ENCODE measurements at regions not wholly inside any gene's neighbourhood (a gene's known extent, or its start where the extent isn't known, plus 50 kb on each side); places are given as distances from the start of the nearest gene placed in this dataset.

- TF ChIP-seq ESRRA (IDR thresholded peaks at IDR 0.05; ENCODE audit: borderline replicate concordance, low read length) (no peak), ZC3H11A (IDR thresholded peaks at IDR 0.05) (no peak), CTCF (IDR thresholded peaks at IDR 0.05) (no peak), USF2 (IDR thresholded peaks at IDR 0.05) (no peak), PHF8 (IDR thresholded peaks at IDR 0.05; ENCODE audit: borderline replicate concordance, low read depth) (no peak), NFE2L2 (conservative IDR thresholded peaks at IDR 0.05; ENCODE audit: low read length) (no peak), POLR2A (IDR thresholded peaks at IDR 0.05; ENCODE audit: low read length) (no peak), MAX (IDR thresholded peaks at IDR 0.05) (no peak), CBX8 (IDR thresholded peaks at IDR 0.05) (no peak), FOSL2 (IDR thresholded peaks at IDR 0.05) (no peak), FOSL2 (CRISPR knock-in tag; IDR thresholded peaks at IDR 0.05) (no peak), MYC (IDR thresholded peaks at IDR 0.05; ENCODE audit: borderline replicate concordance, low read length) (no peak), TP53 (CRISPR knock-in tag; IDR thresholded peaks at IDR 0.05) (no peak), JUN (IDR thresholded peaks at IDR 0.05) (no peak), FOSB (CRISPR knock-in tag; IDR thresholded peaks at IDR 0.05) (no peak)
Measured at GRCh38 chr16:17031484-17032268, 439.1 kb downstream of the XYLT1 start.
